NCI-H187 (cell line): ENCODE measurements at regions not wholly inside any gene's neighbourhood (a gene's known extent, or its start where the extent isn't known, plus 50 kb on each side); places are given as distances from the start of the nearest gene placed in this dataset.

Source experiments
- DNase-seq, 2 experiments: peaks; one replicate each; lab custom pipeline; 2025; lab: John Stamatoyannopoulos, UW

DNA sequence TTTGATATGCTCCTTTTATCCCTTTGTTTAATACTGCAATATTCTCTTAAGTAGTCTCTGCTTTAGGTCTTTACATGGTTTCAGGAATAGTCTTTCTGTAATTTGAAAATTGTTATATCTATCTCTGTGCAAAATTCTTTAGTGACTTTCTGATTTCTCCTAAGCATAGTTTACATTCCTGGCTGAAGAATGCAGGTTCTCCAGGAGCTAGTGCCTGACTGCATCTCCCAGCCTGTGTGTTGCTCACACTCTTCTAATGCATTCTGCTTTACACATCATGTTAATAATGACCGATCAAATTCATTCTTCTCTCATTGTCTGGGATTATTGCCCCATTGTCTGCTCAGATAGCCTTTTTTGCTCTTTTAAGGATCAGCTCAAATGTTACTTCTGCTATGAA is 1349.2 kb downstream of the DSC3 start:
- DNase-seq: no peak

DNA sequence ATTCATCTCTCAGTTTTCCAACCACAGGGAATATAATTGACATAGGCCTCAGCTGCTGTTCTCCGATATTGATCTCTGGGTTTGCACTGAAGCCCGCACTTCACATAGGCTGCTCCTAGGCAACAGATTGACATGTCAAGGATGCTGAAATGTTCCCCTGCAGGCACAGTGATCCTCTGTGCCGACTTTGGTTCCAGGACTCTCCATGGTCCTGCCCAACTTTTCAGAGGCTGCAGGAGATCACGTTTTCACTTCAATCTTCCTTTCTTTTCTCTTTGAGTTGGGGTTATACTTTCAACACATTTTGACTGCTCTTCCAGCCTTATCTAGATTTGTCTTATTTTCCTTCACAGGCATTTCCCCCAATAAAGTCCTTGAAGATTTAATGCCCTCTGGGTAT is 1361.0 kb downstream of the DSC3 start:
- no peak for DNase-seq

DNA sequence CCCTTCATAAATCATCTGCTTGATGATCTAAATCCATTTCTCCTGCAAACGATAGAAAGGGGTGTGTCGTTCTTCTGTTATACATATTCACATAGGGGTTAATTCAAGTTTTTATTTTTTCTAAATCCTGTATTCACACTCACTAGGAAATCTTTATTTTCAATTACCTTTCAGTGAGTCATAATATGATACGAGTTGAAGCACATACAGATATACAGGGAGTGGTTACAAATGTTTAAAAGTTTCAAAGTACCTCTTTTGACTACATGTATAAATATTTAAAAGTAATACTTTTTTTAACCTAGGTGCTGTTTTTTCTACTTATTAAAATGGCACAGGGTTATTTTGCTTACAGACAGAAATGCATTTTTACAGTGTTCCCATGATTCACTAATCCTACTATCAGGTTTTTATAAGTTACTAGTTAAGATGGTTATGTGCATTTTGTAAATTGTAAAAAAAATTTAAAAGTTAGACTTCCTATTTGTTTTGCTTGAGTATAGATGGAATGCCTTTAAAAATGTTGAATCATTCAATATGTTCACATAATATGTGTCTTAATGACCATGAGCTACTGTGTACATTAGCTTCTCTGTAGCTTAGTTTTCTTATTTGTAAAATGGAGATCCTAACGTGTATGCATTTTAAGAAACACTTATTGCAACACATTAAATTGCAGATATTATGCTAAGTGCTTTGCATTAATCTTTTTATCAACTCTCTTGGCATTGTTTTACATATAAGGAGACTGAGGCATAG is 1378.1 kb downstream of the DSC3 start:
- no peak for DNase-seq

- no peak for DNase-seq
Measured at GRCh38 chr18:29661924-29662323, 1380.6 kb downstream of the DSC3 start.

DNA sequence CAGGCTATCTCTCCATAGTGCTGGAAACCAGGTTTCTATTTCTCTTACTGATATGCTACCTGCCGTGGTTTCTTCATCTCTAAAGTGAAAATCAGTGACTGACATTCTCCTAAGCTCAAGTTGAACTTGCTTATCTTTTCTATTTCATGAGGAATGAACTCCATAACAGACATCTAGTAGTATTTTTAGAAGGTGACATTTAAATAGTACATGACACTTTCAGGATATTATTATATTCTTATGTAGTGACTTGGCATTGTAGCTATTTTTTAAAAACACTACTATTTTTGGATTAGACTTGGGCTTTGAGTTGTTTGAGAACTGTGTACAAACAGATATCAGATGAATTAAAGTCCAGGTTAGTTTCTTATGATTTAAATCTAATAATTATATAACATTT is 1381.8 kb downstream of the DSC3 start:
- DNase-seq: no peak

DNA sequence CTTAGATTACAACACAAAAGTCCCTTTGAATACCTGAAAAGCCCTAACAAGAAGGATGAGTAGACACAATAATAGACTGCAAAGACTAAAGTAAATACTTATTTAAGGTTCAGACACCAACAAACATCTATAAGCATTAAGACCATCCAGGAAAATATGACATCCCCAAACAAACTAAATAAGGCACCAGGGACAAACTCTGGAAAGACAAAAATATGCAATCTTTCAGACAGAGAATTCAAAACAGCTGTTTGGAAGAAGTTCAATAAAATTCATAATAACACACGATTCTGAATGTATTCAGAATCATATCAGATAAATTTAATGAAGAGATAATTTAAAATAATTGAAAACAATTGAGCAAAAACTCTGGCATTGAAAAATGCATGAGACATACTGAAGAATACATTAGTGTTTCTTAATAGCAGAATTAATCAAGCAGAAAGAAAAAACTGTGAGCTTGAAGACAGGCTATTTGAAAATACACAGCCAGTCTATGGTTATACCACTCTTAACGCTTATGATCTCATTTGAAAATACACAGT is 1388.8 kb downstream of the DSC3 start:
- DNase-seq: no peak

DNA sequence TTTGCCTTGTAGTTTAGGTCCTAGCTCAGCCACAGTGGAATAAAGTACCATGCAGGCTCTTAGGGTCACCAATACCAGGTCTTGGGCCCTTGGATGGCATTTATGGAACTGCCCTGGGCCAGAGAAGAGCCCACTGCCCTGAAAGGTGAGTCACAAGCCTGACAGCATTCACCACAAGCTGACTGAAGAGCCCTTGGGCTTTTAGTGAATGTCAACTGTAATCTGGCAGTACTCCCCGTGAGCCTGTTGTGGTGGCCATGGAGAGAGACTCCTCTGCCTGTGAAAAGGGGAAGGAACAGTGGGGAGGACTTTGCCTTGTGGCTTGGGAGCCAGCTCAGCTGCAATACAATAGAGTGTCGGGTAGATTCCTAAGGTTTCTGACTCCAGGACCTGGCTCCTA is 1389.7 kb downstream of the DSC3 start:
- DNase-seq: no peak

DNA sequence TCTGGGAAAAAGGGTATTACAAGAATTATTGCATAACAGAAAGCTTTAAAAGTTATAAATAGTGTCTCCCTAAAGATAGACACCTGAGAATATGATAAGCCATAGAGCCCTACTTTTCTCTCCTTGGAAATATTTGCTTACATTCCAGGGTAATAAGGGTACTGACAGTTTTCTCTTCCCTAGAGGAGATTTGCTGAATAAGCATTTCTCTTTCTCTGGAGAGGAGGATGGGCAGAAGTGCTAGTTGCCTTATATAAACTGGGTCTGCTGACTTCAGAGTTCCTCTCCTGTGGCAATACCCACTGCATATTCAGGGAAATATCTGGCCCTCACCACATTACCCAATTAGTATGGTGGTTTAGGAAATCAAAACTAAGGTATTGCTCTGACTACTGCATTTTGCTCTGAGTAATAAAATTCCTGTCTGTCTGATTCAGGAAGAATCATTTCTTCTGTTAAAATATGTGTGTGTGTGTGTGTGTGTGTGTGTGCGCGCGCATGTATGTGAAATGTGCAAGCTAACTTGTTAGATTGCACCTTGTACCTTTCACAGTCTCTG is 1391.3 kb downstream of the DSC3 start:
- no peak for DNase-seq

GRCh38 chr18:29648891-29649290 is 1393.7 kb downstream of the DSC3 start:
- no peak for DNase-seq

DNA sequence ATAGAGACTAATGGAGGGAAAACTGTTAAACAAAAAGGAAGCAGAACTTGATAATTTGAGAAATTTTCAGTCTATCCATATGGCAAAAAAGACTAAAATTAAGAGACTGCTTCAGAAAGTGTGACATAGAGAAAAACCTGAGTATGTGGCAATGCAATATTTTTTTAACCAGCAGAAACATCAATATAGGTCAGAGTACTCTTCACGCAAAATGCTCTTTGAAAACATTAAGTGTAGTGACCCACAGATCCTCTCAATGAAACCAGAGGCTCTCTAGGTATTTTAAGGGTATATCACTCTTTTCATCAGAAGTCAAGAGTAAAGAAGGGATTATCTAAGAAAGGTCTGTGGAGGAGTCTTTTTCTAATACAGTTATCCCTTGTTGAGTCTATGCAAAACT is 1394.8 kb downstream of the DSC3 start:
- DNase-seq: no peak

DNA sequence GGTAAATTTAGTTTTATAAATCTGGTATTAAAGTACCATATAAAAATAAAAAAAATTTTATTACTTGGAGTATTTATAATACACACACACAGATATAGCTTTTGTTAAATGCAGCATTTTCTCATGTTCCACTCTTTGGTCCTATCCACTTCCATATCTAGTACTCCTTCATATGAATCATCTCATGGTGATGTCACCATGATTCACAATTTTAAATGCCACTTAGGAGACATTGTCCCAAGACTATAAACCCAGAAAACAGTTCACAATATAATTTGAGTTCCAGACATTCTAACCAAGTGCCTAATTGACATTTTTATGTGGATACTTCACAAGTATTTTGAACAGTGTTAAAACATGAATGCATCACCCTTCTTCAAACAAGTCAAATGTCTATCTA is 1398.3 kb downstream of the DSC3 start:
- DNase-seq: no peak

DNA sequence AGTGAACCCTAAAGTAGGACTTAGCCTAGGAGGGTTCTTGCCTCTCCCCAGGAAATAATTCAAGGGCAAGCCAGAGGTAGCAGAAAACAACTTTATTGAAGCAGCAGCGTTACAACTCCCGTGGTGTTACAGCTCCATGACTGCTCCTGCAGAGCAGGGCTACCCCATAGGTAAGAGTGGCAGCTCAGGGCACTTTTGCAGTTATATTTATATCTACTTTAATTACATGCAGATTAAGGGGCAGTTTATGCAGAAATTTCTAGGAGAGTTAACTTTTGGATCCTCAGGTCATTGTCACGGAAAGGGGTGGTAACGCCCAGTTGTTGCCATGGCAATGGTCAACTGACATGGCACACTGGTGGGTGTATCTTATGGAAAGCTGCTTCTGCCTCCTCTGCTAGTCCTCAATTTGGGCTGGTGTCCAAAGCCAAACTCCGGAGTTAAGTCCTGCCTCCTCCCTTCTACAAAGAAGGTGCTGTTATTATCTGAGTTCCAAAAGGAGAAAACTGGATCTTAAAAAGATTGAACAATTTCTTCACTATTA is 1413.0 kb downstream of the DSC3 start:
- DNase-seq: no peak

- DNase-seq: no peak
Measured at GRCh38 chr18:29626094-29626493, 1416.4 kb downstream of the DSC3 start.

DNA sequence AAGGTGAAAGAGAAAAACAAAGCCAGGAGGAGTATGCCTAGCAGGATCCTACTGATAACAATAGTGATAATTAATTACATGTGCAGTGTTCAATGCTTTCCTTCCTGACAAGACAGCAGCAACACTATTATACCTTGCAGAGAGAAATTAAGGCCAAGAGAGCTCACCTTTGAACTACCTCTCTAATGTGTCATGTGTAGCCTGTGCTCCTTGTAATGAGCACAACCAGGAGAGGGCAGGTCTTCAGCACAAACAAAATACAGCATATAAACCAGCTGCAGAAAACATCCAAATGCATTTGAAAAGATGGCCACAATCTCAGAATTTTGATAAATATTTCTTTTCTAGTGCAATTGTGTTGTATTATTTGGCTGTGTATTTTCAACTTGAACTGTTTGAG is 1425.7 kb downstream of the DSC3 start:
- no peak for DNase-seq

- no peak for DNase-seq
Measured at GRCh38 chr18:29608982-29609381, 1432.1 kb upstream of the CDH2 start.

DNA sequence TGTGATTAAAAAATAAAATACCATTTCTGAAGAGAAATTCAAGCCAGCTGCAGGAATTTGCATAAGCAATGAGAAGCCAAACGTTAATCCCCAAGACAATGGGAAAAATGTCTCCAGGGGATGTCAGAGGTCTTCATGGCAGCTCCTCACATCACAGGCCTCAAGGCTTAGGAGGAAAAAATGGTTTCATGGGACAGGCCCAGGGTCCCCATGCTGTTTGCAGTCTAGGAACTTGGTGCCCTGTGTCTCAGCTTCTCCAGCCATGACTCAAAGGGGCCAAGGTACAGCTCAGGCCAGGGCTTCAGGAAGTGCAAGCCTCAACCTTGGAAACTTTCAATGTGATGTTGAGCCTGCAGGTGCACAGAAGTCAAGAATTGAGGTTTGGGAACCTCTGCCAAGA is 1428.4 kb upstream of the CDH2 start:
- DNase-seq: no peak

DNA sequence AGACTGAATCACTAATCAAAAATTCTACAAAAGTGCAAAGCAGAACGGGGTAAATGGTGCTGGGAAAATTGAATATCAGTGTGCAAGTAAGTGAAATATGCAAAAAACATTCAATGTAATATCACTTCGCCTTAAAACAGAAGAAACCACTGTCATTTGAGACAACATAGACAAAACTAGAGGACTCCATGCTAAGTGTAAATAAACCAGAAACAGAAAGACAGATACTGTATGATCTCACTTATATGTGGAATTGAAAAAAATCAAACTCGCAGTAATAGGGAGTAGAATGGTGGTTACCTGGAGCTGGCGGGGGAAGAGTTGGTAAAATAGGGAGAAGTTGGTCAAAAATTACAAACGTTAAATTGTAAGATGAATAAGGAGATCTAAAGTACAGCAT is 1420.0 kb upstream of the CDH2 start:
- DNase-seq: no peak

GRCh38 chr18:29594493-29594892 is 1417.6 kb upstream of the CDH2 start:
- no peak for DNase-seq

DNA sequence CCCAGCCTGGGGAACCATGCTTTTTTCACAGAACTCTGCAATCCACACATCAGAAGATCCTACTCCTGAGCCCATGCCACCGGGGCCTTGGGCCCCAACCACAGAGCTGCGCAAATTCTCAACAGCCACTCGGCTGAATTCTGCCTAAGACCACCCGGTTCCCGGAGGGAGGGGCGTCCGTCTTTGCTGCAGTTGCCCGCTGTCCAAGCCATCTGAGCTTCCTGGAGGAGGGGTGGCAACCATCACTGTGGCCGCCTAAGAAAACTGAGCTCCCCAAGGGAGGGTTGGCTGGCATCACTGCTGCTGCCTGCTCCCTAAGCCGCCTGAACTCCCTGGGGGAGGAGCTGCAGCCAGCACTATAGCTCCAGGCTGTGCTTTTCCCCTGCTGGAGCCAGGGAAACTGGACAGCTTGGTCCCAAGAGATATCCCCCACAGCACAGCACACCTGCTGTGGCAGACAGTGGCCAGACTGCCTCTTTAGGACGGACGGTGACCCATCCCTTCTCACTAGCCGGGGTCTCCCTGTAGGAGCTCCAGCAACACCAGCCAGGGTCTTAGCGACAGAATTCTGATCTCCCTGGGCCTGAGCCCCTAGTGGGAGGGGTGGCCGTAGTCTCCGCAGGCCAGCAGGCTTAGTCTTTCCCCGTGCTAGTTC is 1411.6 kb upstream of the CDH2 start:
- no peak for DNase-seq

DNA sequence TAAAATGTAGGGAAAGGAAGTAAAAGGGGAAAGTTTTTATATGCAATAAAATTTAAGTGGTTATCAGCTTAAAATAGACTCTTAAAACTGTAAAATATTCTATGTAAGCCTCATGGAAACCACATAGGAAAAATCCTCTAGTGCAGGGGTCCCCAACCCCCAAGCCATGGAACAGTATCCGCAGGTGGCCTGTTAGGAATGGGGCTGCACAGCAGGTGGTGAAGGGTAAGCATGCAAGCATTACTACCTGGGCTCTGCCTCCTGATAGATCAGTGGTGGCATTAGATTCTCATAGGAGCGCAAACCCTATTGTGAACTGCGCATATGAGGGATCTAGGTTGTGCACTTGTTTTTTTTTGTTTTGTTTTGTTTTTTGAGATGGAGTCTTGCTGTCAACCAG is 1409.3 kb upstream of the CDH2 start:
- DNase-seq: no peak

- no peak for DNase-seq
Measured at GRCh38 chr18:29560270-29560669, 1383.3 kb upstream of the CDH2 start.

DNA sequence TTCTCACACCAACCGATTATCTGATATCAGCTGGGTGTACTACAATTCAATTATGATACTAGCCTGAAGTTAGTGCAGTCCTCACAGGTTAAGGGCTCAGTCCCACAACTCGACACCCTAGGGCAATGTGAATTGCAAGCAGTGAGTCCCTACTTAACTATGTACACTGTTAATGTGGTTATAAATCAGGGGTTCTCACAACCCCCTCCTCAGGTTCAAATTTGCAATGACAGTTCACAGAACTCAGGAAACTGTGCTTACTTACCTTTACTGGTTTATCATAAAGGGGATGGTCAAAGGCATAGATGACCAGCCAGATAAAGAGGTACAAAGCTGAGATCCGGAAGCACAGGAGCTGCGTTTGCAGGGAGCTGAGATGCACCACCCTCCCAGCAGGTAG is 1379.1 kb upstream of the CDH2 start:
- no peak for DNase-seq

DNA sequence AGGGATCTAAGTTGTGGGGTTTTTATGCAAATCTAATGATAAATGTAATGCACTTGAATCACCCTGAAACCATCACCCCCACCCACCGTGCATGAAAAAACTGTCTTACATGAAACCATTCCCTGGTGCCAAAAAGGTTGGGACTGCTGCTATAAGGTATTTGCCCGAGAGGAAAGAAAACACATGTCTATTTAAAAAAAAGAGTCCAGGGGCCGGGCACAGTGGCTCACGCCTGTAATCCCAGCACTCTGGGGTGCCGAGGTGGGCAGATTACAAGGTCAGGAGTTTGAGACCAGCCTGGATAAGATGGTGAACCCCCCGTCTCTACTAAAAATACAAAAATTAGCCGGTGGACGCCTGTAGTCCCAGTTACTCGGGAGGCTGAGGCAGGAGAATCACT is 1372.8 kb upstream of the CDH2 start:
- no peak for DNase-seq
